Left renal cortex interstitium (tissue), 4 donors: ENCODE measurements at regions not wholly inside any gene's neighbourhood (a gene's known extent, or its start where the extent isn't known, plus 50 kb on each side); places are given as distances from the start of the nearest gene placed in this dataset.

Experiments
- DNase-seq, 4 donors: peaks; one replicate each; pipeline ENCODE4 v3.0.0-alpha.2; 2013; ENCODE audit warnings: low read depth in 4 of 4, low spot score in 2 of 4, missing footprints in 1 of 4

DNA sequence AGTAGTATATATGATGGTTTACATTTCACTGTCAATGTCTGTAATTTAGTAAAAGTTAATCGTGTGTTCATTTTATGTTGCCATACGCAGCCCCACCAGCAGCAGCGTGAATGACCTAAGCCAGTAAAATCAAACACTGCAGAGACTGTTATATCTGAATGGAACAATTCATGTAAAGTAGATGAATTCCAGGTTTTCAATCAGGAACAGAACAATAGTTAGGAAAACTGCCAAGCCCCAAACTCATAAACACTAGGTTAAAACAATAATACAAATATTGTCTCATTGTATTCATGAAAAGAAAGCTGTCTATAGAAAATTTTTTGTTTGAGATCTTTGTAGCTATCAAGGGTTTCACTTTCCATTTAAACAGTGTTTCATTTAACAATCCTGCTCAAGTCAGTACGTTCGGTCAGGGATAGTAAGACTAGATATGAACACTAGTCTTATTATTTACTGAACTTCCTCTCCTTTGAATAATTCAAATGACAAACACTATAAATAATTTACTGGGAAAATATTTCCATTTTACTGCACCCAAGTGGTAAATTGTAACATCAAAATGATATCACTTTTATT is 256.8 kb upstream of the FLRT2 start:
- DNase-seq, result no peak

DNA sequence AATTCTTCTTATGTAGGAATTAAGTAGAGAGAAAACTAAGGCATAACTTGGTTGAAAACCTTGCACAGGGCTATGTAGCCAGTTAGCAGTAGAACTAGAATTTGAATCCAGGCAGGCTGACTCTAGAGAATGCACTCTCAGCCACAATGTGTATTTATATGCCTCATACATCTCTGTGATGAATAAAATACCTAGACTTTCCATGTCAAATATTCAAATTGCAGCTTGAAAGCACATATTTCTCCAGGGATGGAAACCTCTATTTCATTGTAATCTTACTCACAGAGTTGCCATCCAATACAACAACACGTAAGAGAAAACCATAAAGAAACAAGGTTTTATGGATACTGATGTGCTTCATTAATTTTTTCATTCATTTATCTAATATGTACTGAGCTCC is 256.0 kb upstream of the FLRT2 start:
- no peak for DNase-seq

DNA sequence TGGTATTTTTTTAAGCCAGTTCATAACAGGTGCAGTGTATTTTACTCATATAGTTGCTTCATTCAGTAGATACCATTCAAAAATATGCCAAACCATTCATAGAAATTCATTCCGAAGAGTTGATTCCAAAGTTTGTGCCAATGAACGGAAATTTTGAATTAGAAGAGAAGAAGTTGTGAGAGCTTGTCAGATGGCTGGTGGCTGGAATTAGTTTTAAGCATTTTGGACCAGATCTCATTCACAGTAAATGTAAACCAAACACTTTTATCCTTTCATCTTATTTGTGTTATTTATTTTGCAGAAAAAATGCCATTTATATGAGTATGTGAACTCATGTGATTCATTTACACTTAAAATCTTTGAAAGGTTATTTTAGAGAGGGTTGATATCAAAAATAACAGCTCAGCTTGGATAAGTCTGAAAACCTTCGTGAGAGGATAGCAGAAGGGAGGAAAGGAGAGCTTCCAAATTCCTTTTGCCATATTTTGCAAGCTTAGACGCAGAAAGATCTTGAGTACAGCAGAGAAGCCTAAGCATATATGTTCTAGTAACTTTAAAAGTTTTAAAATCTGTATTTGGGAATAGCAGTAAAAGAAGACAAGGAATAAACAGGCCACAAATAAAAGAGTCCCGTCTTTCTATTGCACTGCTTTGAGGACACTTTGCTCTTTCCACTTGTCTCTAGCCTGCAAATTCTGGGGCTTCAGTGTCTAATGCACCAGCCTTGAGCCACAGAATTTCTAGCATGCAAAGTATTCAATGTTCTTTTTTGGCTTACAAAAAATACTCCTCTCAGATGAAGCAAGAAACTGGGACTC is 253.6 kb upstream of the FLRT2 start:
- DNase-seq, result no peak

DNA sequence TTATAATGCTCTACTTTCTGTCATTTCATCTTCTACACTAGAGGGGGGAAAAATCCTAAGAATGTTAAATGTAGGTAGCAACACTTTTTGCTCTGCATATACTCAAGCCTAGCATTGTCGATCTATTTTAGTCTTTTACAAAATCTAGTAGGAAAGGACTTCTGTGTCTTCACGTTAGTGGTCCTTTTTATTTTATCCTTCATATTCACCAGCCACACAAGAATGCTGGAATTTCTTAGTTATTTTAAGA is 253.0 kb upstream of the FLRT2 start:
- DNase-seq, result no peak

DNA sequence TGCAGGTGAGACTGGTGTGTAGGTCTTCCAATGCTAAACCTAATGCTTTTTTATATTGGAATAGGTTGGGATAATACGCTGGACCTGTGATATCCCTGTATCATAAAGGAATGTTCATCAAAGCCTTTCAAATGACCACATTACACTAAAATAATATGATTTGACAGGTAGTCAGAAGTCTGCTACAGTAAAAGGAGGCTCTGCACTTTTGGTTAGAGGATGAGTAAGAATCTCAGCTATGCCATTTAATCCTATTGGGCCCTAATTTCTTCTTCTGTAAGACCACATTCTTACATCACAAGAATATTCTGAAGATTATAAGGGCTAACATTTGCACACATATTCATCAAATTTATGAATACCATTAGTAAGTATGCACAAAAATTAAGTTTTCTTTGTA is 250.5 kb upstream of the FLRT2 start:
- no peak for DNase-seq

DNA sequence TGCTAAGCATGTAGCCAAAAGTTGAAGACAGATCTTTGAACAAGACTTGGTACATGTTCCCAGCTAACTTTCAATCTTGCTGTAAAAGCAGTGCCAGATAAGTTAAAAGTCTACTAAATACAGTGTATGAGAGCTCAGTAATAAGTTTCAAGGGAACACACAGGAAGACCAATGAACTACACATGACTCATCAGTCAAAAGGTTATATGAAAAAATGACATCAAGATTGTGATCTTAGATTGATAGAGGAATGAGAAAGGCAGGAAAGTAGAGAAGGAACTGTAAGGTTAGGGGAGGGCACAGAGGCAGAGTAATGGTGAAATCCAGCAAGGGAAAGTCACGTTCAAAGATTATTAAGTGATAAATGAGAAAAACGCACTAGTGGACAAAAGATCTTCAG is 249.9 kb upstream of the FLRT2 start:
- DNase-seq, result no peak

DNA sequence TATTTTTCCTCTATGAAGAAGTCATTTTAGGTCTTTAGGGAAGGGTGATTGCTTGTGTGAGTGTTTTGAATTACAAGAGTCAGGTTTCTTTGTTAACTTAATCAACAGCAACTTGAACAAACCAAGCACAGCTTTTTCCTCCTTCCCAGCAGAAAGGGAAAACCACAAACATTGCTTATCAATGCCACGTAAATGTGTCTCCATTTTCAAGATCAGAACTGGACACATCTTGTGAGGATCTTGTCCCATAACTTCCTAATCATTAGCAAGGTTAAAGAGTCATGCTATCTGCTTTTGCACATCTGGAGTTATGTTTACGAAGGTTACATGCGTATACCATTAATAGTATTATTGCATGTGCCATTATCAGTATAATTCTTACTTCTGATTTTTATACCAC is 248.0 kb upstream of the FLRT2 start:
- DNase-seq, result no peak

DNA sequence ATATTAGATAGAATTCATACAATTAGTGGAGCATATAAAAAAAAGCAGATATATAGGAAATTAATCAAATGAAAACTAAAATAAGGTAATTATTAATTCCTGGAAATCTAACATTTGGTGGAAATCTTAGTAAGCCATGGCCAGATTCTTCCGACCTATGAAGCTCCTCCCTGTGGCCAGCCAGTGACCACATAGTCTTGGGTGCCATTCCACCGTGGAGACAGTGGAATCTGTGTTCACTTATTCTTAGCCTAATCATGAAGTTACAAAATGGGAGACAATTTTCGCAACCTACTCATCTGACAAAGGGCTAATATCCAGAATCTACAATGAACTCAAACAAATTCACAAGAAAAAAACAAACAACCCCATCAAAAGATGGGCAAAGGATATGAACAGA is 241.9 kb upstream of the FLRT2 start:
- no peak for DNase-seq

DNA sequence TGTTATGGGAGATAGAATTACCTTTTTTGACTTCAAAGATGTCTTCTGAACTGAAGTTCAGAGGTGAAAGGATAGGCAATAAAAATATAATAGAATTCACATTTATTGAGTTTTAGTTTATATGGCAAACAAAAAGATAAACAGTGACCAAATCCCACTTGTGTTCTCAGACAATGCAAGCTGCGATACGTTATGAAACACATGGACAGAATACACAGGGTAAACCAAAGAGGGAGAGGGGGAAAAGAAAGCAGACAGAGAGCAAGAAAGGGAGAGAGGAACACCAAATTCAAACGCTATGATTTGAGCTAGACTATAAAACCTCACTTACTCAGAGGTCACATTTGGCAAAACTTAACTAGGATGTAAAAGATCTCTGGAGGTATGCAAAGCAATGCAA is 238.2 kb upstream of the FLRT2 start:
- DNase-seq, result no peak

DNA sequence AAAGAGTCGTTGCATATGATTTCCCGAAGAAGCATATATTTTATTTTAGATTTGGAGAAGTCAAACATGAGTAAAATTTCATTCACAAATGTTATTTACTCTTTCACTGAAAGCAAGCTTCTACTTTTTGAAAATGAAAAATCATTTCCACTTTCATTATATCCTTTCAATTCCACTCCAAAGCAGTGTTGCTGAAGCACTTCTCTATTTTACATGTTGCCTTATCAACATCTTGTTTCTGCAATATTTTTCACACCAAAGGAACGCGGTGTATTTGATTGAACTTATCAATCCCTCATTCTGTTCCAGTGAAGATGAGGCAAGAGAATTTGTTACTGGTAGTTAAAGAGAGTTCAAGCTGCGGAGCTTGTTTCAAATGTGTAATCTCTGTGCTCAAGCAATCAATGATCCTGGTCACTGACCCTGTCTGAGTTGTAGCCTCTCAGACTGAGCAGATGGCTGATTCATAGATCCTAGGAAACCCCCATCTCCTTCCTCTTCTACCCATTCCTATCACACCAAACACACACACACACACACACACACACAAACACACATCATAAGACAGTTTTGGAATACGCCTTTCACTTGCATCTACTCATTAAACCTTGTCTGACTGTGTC is 236.2 kb upstream of the FLRT2 start:
- DNase-seq, result no peak

DNA sequence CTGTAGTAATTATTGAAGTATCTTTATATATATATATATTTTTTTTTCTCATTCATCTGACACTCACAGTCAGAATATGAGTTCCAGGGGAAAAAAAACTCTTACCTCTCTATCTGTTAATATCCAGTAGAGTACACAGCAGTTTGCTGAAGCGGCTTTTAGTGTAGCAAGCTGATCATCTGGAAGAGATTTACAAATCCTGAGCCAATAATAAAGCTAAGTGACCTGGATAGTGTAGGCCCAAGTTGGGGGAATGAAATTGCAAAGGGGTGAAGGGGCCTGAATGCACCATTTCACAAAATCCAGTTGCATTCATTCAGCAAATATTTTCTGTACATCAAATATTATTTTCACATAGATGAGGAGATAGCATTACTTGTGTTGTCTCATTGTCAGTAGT is 234.6 kb upstream of the FLRT2 start:
- DNase-seq, result no peak

DNA sequence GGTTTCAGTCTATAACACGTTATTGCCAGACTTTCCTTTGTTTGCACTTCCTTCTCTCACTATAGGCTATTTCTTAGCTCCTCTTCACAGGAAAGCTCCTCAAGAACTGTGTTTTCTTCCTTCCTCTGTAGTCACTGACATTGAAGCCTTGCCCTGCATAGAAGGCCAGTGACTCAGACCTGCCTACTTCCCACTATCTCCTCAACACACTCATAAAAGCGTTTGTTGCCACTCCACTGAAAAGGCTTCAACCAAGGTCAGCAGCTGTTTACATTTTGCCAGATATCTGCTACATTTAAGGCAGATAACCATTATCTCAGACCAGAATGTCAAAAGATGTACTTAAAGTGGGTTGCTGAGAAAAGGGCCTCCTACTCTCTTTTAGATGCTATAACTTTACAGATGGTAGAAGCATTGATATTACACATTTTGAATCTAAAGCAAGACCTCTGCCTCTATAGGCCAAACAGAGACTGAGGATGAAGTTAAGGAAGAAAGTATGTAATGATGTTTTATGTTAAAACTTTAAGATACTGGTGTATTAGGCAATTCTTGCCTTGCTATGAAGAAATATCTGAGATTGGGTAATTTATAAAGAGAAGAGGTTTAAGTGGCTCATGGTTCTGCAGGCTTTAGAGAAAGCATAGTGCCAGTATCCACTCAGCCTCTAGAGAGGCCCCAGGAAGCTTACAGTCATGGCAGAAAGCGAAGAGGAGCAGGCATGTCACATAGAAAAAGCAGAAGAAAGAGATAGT is 233.3 kb upstream of the FLRT2 start:
- no peak for DNase-seq

DNA sequence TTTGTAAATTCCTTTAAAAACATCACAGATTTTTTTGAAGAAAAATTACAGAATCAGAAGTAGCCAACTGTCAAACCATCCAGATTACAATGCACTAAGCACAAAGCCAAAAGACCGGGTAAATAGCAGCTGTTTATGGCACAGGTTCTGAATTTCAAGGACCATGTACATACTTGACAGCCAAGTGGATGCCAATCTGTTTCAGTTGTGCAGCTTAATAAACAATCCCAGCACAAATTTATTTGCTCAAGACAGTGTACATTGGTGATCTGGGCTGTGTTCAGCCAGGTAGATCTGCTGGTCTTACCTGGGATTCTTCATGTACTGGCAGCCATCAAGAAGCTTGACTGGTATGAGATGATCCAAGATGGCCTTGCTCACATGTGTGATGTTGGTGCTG is 229.8 kb upstream of the FLRT2 start:
- DNase-seq, result no peak

DNA sequence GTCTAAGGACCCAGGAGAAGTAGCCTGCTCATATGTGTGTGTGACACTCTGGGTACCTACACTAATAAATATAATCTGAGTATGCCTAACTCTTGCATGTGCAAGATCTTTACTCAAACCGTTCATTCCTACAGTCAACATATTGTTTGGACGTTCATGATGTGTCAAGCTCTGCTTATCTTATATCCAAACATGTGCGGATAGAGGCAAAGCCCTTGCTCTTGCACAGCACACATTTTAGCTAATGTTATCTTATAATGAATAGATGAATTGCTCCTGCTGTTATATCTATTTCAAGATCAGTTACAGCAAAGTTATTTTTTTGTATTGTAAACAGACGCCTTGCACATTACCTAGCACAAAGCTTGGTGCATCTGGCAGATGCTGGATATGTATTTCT is 228.4 kb upstream of the FLRT2 start:
- DNase-seq, result no peak

DNA sequence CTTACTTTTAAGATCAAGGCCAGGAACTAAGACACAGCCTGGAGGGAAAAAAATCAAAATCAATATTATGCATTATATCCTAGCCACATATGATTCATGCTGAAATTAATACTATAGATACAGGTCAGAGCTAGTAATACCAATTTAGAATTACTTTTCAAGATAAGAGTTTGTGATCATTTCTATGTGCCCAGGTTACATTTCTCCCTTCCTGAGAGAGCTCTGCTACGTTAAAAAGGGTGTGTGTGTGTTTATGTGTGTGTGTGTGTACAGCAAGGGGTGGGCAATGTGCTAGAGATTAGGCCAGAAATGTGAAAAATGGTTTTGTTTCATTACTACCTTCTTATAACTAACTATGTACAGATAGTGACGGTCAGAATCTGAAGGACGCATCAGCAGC is 223.9 kb upstream of the FLRT2 start:
- no peak for DNase-seq

DNA sequence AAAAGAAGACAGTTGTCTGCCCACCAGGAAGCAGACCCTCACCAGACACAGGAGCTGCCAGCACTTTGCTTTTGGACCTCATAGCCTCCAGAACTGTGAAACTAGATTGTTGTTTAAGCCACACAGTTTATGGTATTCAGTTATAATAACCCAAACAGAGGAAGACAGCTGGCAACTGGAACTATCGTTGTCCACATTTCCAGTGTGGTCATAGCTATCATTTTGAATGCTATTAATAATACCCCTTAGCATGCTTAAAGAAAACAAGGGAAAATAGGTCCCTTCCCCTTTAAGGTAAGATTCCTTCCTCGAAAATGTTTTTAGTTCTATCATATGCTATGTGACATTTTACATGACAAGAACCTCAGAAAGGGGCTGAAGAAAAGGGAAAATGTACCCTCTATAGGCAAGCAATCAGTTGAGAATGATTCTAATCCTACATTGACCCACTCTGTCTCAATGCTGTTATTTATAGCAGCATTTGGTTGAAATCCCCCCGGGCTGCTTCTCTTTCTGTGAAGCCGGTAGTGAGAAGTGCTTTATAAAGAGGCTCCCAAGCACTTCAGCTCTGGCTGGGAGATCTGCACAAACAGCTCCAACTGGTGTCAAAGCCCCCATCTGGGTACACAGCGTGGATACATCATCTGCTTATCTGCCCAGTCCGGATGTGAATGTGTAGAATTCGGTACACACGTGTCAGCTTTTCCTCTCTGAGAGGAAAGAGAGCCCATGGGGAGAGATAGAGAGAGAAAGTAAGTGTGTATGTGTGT is 221.2 kb upstream of the FLRT2 start:
- DNase-seq, result no peak

DNA sequence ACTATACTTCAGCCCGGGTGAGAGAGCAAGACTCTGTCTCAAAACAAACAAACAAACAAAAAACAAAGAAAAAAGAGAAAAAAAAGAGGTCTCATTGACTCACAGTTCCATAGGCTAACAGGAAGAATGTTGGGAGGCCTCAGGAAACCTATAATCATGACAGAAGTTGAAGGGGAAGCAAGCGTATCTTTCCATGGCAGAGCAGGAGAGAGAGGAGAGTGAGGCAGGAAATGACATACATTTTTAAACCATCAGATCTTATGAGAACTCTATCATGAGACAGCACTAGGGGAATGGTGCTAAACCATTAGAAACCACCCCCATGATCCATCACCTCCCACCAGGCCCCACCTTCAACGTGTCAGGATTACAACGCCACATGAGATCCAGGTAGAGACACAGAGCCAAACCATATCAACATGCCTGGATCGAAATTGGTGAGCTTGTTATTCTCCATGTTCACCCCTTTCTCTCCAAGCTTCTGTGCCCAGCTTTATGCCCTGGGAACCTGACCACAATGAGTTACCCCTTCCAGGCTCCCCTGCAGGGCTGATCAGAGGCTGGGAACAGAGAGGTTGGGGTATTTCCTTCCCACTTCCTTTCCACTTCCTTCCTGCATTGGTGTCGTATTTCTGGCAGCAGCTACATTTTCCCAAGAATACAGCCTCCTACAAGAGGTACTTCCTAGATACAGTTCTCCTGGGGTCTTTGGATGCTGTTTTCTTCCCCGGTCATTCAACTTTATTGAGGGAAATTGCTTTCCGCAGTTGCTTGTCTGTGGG is 219.3 kb upstream of the FLRT2 start:
- no peak for DNase-seq

DNA sequence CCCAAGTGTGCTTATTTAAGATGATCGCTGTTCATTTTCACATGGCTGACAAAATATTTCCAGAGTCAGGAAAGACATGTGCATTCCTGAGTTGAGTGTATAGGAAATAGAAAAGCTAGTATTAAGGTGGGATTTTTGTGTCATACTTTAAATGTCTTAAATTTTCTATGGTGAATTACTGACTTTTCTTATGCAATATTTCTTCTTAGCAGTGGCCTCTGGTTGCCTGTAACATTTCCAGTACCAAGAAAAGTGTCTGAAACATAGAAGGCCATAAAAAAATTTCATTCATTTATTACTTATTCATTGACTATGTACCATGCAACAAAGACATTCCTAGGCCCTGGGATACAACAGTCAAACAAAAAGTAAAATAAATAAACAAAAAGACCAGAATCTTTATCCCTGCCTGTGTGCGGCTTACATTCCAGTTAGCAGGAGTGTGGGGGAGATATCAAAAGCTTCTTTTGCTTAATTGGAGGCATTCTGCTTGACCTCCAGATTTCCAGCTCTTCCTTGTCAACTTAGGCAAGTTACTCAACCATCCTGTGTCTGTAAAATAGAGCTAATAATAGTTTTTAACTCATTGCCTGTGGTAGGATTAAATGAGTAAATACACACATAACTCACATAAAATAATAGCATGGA is 216.3 kb upstream of the FLRT2 start:
- DNase-seq, result no peak

DNA sequence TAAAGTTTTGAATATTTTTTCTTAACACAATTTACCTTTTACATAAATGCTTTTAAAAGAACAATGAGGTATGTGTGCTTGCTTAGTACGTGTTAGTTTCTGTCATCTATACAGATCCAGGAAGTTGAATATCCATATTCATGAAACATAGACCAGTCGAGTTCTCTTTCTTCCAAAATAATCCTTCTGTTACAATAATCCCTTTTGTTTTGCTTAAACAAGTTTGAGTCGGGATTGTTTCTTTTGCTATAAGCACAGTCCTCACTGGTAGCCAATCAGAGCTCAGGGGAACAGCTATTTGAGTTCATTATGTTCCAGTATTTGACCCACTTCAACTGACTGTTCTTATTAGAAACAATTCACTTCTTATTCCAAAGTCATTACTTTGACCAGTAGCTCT is 214.7 kb upstream of the FLRT2 start:
- no peak for DNase-seq
